ENCODE measurements at regions not wholly inside any gene's neighbourhood (a gene's known extent, or its start where the extent isn't known, plus 50 kb on each side); places are given as distances from the start of the nearest gene placed in this dataset.

DNA sequence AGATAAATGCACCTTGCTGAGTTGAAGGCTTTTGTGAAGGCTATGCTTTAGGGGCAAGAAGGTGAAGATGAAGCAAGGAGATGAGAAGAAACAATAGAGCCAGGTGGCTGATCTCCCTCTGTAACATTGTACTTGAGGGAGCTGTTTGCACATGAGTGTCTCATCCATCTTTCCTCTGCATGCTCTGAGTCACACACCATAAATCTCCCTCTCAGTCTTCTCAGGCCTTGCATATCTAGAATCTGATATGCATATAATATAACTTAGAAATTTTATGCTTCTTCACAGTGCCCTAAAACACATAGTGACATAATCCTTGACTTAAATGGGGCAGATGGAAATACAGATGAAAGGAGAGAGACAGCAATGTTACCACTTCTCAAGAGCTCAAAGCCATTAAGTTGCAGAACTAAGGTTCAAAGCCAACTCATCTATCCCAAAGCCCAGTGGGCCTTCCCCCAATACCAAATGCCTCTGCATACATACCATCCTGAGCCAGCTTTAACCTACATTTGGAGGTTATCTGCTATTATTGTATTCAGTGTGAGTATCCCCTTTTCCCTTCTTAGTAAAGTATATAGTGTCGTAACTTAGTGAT, 62.4 kb upstream of the STXBP5 start:
- Histone ChIP-seq H3K27me3 (no peaks in the 10 kb centered on the region), H3K4me3 (no peak overlapping the region), H3K36me3 (no peaks in the 10 kb centered on the region), H3K9me3 (no peaks in the 10 kb centered on the region), H3K4me1 (no peaks in the 10 kb centered on the region), H3K9ac (ENCODE audit: low read depth in 2 of 2, low read length in 2 of 2) (no peak overlapping the region), H3K27ac (no peak overlapping the region)
- TF ChIP-seq, protein P1, sequence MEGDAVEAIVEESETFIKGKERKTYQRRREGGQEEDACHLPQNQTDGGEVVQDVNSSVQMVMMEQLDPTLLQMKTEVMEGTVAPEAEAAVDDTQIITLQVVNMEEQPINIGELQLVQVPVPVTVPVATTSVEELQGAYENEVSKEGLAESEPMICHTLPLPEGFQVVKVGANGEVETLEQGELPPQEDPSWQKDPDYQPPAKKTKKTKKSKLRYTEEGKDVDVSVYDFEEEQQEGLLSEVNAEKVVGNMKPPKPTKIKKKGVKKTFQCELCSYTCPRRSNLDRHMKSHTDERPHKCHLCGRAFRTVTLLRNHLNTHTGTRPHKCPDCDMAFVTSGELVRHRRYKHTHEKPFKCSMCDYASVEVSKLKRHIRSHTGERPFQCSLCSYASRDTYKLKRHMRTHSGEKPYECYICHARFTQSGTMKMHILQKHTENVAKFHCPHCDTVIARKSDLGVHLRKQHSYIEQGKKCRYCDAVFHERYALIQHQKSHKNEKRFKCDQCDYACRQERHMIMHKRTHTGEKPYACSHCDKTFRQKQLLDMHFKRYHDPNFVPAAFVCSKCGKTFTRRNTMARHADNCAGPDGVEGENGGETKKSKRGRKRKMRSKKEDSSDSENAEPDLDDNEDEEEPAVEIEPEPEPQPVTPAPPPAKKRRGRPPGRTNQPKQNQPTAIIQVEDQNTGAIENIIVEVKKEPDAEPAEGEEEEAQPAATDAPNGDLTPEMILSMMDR (IDR thresholded peaks at IDR 0.05), result no peak
- DNase-seq, result no peak
- intact Hi-C loops (cut with DNase I), result no loop called here

DNA sequence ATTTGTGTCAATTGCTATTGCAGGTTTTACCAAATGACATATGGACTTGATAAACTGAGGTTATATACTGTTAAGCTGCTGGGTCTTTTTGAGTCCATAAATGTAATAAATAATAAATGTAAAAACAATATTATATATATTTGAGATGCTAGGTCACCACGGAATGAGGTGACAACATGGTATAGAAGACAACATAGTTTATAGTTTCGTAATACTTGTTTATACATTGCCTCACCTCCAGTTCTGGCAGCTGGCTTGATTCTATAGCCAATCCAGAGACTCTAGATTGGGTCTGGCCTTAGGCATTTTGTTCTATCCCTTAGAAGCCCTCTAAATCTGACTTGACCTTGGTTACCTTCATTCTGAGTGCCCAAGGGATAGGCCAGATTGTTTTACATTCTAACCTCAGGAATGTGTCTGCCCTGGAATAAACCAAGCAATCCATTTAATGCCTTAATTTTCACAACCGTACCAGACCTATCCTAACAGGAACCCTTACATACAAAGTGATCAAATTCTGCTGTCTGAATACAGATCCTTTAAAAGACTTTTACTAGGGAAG, 61.5 kb upstream of the STXBP5 start:
- TF ChIP-seq, protein P1 (IDR thresholded peaks at IDR 0.05), result no peak
- H3K27me3 ChIP-seq, result no peaks in the 10 kb centered on the region
- H3K27ac ChIP-seq, result no peak overlapping the region
- no peaks in the 10 kb centered on the region for H3K36me3 ChIP-seq
- no peak for DNase-seq
- intact Hi-C loops (cut with DNase I), result no loop called here
- H3K4me3 ChIP-seq, result no peak overlapping the region
- no peaks in the 10 kb centered on the region for H3K9me3 ChIP-seq
- H3K9ac ChIP-seq (ENCODE audit: low read depth in 2 of 2, low read length in 2 of 2), result no peak overlapping the region
- no peaks in the 10 kb centered on the region for H3K4me1 ChIP-seq

DNA sequence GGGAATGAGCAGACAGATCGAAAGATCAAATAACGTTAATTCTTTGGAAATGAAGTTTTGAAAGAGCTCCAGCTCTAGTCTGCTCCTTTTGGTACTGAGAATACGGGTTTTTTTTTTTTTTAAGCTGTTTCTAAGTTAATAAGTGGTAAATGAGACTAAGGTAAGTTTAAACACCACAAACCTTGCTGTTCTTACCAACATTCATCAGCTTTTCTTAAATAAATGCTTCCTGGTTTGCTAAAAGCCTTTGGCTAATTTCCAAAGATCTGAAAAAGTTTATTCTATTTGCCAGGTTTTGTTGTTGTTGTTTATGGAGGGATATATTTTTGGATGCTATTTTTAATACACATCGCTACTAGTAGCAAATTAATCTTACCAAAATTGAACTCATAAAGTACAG, 55.1 kb upstream of the STXBP5 start:
- intact Hi-C loops (cut with DNase I), result no loop called here
- Histone ChIP-seq H3K36me3 (no peaks in the 10 kb centered on the region), H3K9ac (ENCODE audit: low read depth in 2 of 2, low read length in 2 of 2) (no peak overlapping the region), H3K27ac (no peak overlapping the region), H3K27me3 (no peaks in the 10 kb centered on the region), H3K9me3 (no peaks in the 10 kb centered on the region), H3K4me3 (no peak overlapping the region), H3K4me1 (no peaks in the 10 kb centered on the region)
- DNase-seq, result no peak
- TF ChIP-seq, protein P1 (IDR thresholded peaks at IDR 0.05), result no peak

DNA sequence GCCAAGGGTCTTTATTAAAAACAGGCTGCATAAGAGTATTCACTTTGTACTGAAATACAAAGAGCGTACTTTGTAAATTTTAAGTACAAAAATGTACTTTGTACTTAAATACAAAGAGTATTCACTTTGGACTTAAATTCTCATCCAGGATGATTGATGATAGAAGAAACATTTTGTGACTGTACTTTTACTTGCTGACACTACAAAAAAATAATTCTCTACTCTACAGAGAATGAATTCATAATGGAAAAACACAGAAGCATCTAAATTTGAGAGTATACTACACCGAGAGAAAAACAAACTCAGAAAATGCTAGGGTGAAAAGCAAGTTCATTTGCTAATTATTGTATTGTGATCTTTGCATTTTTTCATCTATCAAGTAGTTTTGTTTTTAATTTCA, 54.4 kb upstream of the STXBP5 start:
- Histone ChIP-seq H3K4me3 (no peak overlapping the region), H3K27me3 (no peaks in the 10 kb centered on the region), H3K9me3 (no peaks in the 10 kb centered on the region), H3K36me3 (no peaks in the 10 kb centered on the region), H3K4me1 (no peaks in the 10 kb centered on the region), H3K9ac (ENCODE audit: low read depth in 2 of 2, low read length in 2 of 2) (no peak overlapping the region), H3K27ac (peak overlapping the region; percentile 31)
- TF ChIP-seq, protein P1 (IDR thresholded peaks at IDR 0.05), result no peak
- intact Hi-C loops (cut with DNase I), result no loop called here
- DNase-seq, result no peak

DNA sequence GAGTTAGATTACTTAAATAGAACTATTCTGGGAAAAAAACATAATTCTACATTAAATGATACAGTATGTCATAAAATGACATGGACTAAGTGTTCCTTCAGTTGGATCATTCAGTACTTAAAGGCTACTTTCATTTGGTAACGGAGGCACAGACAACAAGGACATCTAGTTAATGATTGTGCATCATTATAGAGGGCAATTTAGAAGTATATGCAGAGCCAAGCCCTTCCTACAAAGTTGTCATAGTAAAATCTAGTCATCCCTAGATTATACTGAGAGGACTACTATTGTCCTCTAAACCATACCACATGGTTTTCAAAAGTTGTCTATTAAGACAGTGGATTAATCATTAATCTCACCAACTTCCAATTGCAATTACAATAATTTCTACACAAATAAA, 53.9 kb upstream of the STXBP5 start:
- Histone ChIP-seq H3K9ac (ENCODE audit: low read depth in 2 of 2, low read length in 2 of 2) (no peak overlapping the region), H3K4me3 (no peak overlapping the region), H3K27me3 (no peaks in the 10 kb centered on the region), H3K4me1 (no peaks in the 10 kb centered on the region), H3K36me3 (no peaks in the 10 kb centered on the region), H3K27ac (peak overlapping the region; percentile 52), H3K9me3 (no peaks in the 10 kb centered on the region)
- TF ChIP-seq, protein P1 (IDR thresholded peaks at IDR 0.05), result no peak
- intact Hi-C loops (cut with DNase I), result no loop called here
- no peak for DNase-seq
